ENCODE measurements at regions not wholly inside any gene's neighbourhood (a gene's known extent, or its start where the extent isn't known, plus 50 kb on each side); places are given as distances from the start of the nearest gene placed in this dataset.

- FAIRE-seq (no peak), ATAC-seq (no peak), DNase-seq (ENCODE audit: low read depth, low spot score) (no peak)
- no peak overlapping the region for H3K27ac ChIP-seq (ENCODE audit: control insufficient read depth, insufficient read depth)
- SMC1A ChIA-PET (ENCODE audit: uncharacterized antibody, unreplicated experiment) = no interaction called here
- intact Hi-C loops (cut with micrococcal nuclease; ENCODE audit: unreplicated experiment) (no loop called here), in situ Hi-C loops (cut with MboI) (no loop called here)
- H3K4me1 ChIP-seq (ENCODE audit: control insufficient read depth, insufficient read depth, low read length) = no peaks in the 10 kb centered on the region
- no TSS peak for BruUV-seq (replicated peaks)
- CTCF ChIA-PET = no interaction called here
- H3K9ac ChIP-seq (ENCODE audit: control insufficient read depth, insufficient read depth, low read length) = no peak overlapping the region
- no peaks in the 10 kb centered on the region for H3K9me3 ChIP-seq (replicated peaks; ENCODE audit: control insufficient read depth, insufficient read depth, low read length)
- POLR2A ChIA-PET = no interaction called here
- no peaks in the 10 kb centered on the region for H4K20me1 ChIP-seq (ENCODE audit: control insufficient read depth, insufficient read depth)
- H3K4me2 ChIP-seq (ENCODE audit: control insufficient read depth, insufficient read depth) = no peak overlapping the region
- no peaks in the 10 kb centered on the region; a peak in 2 of 4 replicates for H3K27me3 ChIP-seq (replicated peaks in 1 of 2; ENCODE audit: control insufficient read depth in 2 of 2, insufficient read depth in 2 of 2, low read length in 1 of 2)
- RAD21 ChIA-PET (ENCODE audit: unreplicated experiment) = no interaction called here
- TF ChIP-seq ZNF622 (IDR thresholded peaks at IDR 0.05) = no peak
- TF ChIP-seq CTCF (IDR thresholded peaks at IDR 0.05 in 2 of 3, conservative IDR thresholded peaks at IDR 0.05 in 1 of 3; ENCODE audit: control insufficient read depth in 2 of 3, extremely low read depth in 1 of 3, insufficient read depth in 1 of 3, low read depth in 3 of 3, low read length in 3 of 3) = no peak
- TF ChIP-seq ZBED1 (IDR thresholded peaks at IDR 0.05; ENCODE audit: borderline replicate concordance) = no peak
- no peak for TF ChIP-seq RELB (IDR thresholded peaks at IDR 0.05; ENCODE audit: low read depth)
- no peak for TF ChIP-seq FOS (IDR thresholded peaks at IDR 0.05; ENCODE audit: borderline replicate concordance, extremely low read depth, insufficient read length)
- TF ChIP-seq RAD51 (IDR thresholded peaks at IDR 0.05) = no peak
- TF ChIP-seq ZNF24 (IDR thresholded peaks at IDR 0.05) = no peak
- TF ChIP-seq ZNF207 (IDR thresholded peaks at IDR 0.05; ENCODE audit: borderline replicate concordance) = no peak
- no peak for TF ChIP-seq ZBTB11 (CRISPR knock-in tag; IDR thresholded peaks at IDR 0.05)
- no peak for TF ChIP-seq EED (IDR thresholded peaks at IDR 0.05; ENCODE audit: low read depth)
- no peak for TF ChIP-seq POLR2AphosphoS2 (IDR thresholded peaks at IDR 0.05; ENCODE audit: low read depth, low read length)
- no peak overlapping the region for H2AFZ ChIP-seq (ENCODE audit: control insufficient read depth, low read depth, low read length)
- no peak overlapping the region for H3K4me3 ChIP-seq
- 20% methylated on average over 19 of the region's 19 CpGs for WGBS (ENCODE audit: insufficient coverage, insufficient replicate concordance, low lambda C conversion rate, missing lambda C conversion rate)
- no peaks in the 10 kb centered on the region for H3K79me2 ChIP-seq (ENCODE audit: control insufficient read depth, insufficient read depth, low read length)
- no peaks in the 10 kb centered on the region for H3K36me3 ChIP-seq (ENCODE audit: control insufficient read depth in 2 of 2, insufficient read depth in 2 of 2, low read length in 1 of 2)
These were observed 58.5 kb downstream of the ADRA2C start for GRCh38 chr4:3824521-3825270.

Data from GM12878 (cell line).